HFFc6 (cell line): ENCODE measurements at regions not wholly inside any gene's neighbourhood (a gene's known extent, or its start where the extent isn't known, plus 50 kb on each side); places are given as distances from the start of the nearest gene placed in this dataset.
"Not testable (repeated sequence)": the region's sequence is repeated elsewhere in the genome, so short reads cannot be mapped to it uniquely, and the experiment has no call there.

Source experiments
- DNase-seq: peaks from one replicate; pipeline ENCODE4 v3.0.0-alpha.2; 2018
- H3K27ac Mint-ChIP-seq: 2 replicates; pipeline ENCODE4 v1.8.0; 2020; ENCODE audit warnings: mild to moderate bottlenecking, mixed read lengths
- H3K27me3 Mint-ChIP-seq: 2 replicates; pipeline ENCODE4 v1.8.0; 2021; ENCODE audit warnings: mild to moderate bottlenecking, moderate library complexity, mixed read lengths; ENCODE audit not compliant: insufficient read depth
- H3K36me3 Mint-ChIP-seq: 2 replicates; pipeline ENCODE4 v1.8.0; 2021; ENCODE audit warnings: low read depth, mixed read lengths
- H3K4me1 Mint-ChIP-seq: 2 replicates; pipeline ENCODE4 v1.8.0; 2020; ENCODE audit warnings: low read depth, mixed read lengths
- H3K4me3 Mint-ChIP-seq: 2 replicates; pipeline ENCODE4 v1.8.0; 2020; ENCODE audit warnings: mild to moderate bottlenecking, moderate library complexity, mixed read lengths
- H3K9me3 Mint-ChIP-seq: 2 replicates; pipeline ENCODE4 v1.8.0; 2020; ENCODE audit warnings: mild to moderate bottlenecking, mixed read lengths
- CTCF ChIP-seq: fragments of 200-600 bp; sonication (generic); IDR thresholded peaks from 2 replicates; pipeline ENCODE4 v1.5.0; 2021; ENCODE audit warnings: antibody characterized with exemption, mild to moderate bottlenecking

GRCh38 chr3:105144837-105145236, 221.9 kb upstream of the ALCAM start:
- Mint-ChIP-seq H3K27me3 (no peaks in the 10 kb centered on the region), H3K36me3 (peaks cover 8% of the 10 kb centered on the region), H3K9me3 (peaks cover 9% of the 10 kb centered on the region), H3K4me3 (no peak overlapping the region), H3K27ac (no peak overlapping the region), H3K4me1 (peaks cover 9% of the 10 kb centered on the region)
- no peak for TF ChIP-seq CTCF
- no peak for DNase-seq

DNA sequence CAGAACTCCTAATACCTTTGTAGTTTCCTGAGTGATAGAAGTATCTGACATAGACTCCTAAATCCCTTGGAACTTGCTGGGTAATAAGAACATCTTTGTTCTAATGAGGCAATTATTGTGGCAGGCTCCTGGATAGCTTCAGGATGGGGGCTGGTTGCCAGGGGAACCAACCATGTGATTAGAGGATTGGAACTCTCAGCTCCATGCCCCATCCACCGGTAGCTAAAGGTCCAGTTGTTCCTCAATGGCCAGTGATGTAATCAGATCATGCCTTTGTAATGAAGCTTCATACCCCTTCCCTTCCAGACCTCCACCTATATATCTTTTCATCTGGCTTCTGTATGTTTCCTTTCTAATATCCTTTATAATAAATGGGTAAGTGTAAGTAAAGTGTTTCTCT, 221.2 kb upstream of the ALCAM start:
- no peak for TF ChIP-seq CTCF
- Mint-ChIP-seq H3K36me3 (peaks cover 10% of the 10 kb centered on the region), H3K27ac (no peak overlapping the region), H3K27me3 (no peaks in the 10 kb centered on the region), H3K4me1 (peaks cover 16% of the 10 kb centered on the region), H3K4me3 (no peak overlapping the region), H3K9me3 (peaks cover 11% of the 10 kb centered on the region)
- DNase-seq = no peak

GRCh38 chr3:105149197-105149596, 217.5 kb upstream of the ALCAM start:
- DNase-seq, H3K27me3 Mint-ChIP-seq, H3K27ac Mint-ChIP-seq, H3K4me3 Mint-ChIP-seq: not testable (repeated sequence)
- Mint-ChIP-seq H3K9me3 (peaks cover 11% of the 10 kb centered on the region), H3K36me3 (peaks cover 10% of the 10 kb centered on the region), H3K4me1 (peaks cover 11% of the 10 kb centered on the region)

DNA sequence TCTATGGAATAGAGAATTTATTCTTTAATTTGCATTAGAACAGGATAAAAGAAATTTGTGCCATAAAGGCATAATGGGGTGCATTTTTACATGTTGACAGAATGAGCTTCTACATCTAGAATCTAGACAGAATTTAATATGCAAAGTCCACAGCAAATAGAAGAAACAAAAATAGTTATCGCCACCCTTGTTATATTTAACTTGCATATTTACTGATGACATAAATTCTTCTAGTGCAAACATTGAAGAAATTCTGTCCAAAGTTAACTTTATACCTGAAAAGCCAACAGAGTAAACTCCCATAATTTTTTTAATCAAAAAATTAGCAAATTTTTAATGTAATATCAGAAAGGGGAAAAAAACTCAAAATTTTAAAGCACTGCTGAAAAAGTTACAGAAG, 213.7 kb upstream of the ALCAM start:
- Mint-ChIP-seq H3K27me3 (peaks cover 2% of the 10 kb centered on the region; the same call in 1 of the 2 replicates), H3K4me1 (peaks cover 11% of the 10 kb centered on the region), H3K9me3 (peaks cover 11% of the 10 kb centered on the region), H3K27ac (no peak overlapping the region), H3K36me3 (peaks cover 10% of the 10 kb centered on the region), H3K4me3 (no peak overlapping the region)
- TF ChIP-seq CTCF = no peak
- DNase-seq = no peak

GRCh38 chr3:105154692-105155091, 212.0 kb upstream of the ALCAM start:
- DNase-seq = no peak
- Mint-ChIP-seq H3K36me3 (peaks cover 4% of the 10 kb centered on the region), H3K9me3 (peaks cover 3% of the 10 kb centered on the region), H3K4me1 (peaks cover 11% of the 10 kb centered on the region), H3K27ac (no peak overlapping the region), H3K4me3 (no peak overlapping the region), H3K27me3 (peaks cover 2% of the 10 kb centered on the region; the same call in 1 of the 2 replicates)
- no peak for TF ChIP-seq CTCF

- no peak for TF ChIP-seq CTCF
- Mint-ChIP-seq H3K27me3 (peaks cover 2% of the 10 kb centered on the region; the same call in 1 of the 2 replicates), H3K27ac (no peak overlapping the region), H3K36me3 (no peaks in the 10 kb centered on the region), H3K4me1 (no peaks in the 10 kb centered on the region), H3K9me3 (no peaks in the 10 kb centered on the region), H3K4me3 (no peak overlapping the region)
- no peak for DNase-seq
These were observed 209.5 kb upstream of the ALCAM start for GRCh38 chr3:105157067-105157765.
